ENCODE measurements at regions not wholly inside any gene's neighbourhood (a gene's known extent, or its start where the extent isn't known, plus 50 kb on each side); places are given as distances from the start of the nearest gene placed in this dataset.

- Histone ChIP-seq H3K4me2 (ENCODE audit: control insufficient read depth, extremely low read depth, insufficient read depth, low read depth, low read length) (no peak overlapping the region), H3K27me3 (ENCODE audit: control insufficient read depth, extremely low read depth, insufficient read depth, low read length) (no peaks in the 10 kb centered on the region), H3K4me3 (ENCODE audit: control insufficient read depth in 2 of 3, extremely low read depth in 1 of 3, insufficient read depth in 2 of 3, low read depth in 1 of 3, low read length in 3 of 3) (no peak overlapping the region), H3K79me2 (ENCODE audit: control insufficient read depth, insufficient read depth, low read length) (no peaks in the 10 kb centered on the region), H2AFZ (ENCODE audit: control insufficient read depth, low read length) (no peak overlapping the region), H3K4me1 (ENCODE audit: control insufficient read depth, extremely low read depth, insufficient read depth, low read length) (no peaks in the 10 kb centered on the region), H4K20me1 (ENCODE audit: control insufficient read depth, extremely low read depth, insufficient read depth, low read length) (no peaks in the 10 kb centered on the region), H3K9me3 (ENCODE audit: control insufficient read depth, low read depth, low read length) (no peaks in the 10 kb centered on the region), H3K36me3 (ENCODE audit: control insufficient read depth in 2 of 2, extremely low read depth in 1 of 2, insufficient read depth in 2 of 2, low read length in 2 of 2) (no peaks in the 10 kb centered on the region), H3K9me1 (ENCODE audit: control insufficient read depth, extremely low read depth, insufficient read depth, low read length) (no peaks in the 10 kb centered on the region), H3K27ac (ENCODE audit: control insufficient read depth, insufficient read depth, low read length) (no peak overlapping the region), H3K9ac (ENCODE audit: control insufficient read depth, extremely low read depth, insufficient read depth, low read length) (no peak overlapping the region)
- FAIRE-seq (no peak), DNase-seq (ENCODE audit: low read depth, low spot score) (no peak)
- TF ChIP-seq EZH2 (IDR thresholded peaks at IDR 0.05; ENCODE audit: low read length) = no peak
- TF ChIP-seq, protein P1, sequence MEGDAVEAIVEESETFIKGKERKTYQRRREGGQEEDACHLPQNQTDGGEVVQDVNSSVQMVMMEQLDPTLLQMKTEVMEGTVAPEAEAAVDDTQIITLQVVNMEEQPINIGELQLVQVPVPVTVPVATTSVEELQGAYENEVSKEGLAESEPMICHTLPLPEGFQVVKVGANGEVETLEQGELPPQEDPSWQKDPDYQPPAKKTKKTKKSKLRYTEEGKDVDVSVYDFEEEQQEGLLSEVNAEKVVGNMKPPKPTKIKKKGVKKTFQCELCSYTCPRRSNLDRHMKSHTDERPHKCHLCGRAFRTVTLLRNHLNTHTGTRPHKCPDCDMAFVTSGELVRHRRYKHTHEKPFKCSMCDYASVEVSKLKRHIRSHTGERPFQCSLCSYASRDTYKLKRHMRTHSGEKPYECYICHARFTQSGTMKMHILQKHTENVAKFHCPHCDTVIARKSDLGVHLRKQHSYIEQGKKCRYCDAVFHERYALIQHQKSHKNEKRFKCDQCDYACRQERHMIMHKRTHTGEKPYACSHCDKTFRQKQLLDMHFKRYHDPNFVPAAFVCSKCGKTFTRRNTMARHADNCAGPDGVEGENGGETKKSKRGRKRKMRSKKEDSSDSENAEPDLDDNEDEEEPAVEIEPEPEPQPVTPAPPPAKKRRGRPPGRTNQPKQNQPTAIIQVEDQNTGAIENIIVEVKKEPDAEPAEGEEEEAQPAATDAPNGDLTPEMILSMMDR (optimal IDR thresholded peaks at IDR 0.05 in 1 of 3, IDR thresholded peaks at IDR 0.05 in 1 of 3, conservative IDR thresholded peaks at IDR 0.05 in 1 of 3; ENCODE audit: extremely low read depth in 1 of 3, insufficient read depth in 2 of 3, low read length in 3 of 3) = no peak
- dilution Hi-C loops (cut with MboI; ENCODE audit: extremely low pct_ligation_motif_present, low sequenced_read_pairs) = no loop called here
Observed at GRCh38 chrX:63458981-63459380, 107.8 kb upstream of the SPIN4 start.

DNA sequence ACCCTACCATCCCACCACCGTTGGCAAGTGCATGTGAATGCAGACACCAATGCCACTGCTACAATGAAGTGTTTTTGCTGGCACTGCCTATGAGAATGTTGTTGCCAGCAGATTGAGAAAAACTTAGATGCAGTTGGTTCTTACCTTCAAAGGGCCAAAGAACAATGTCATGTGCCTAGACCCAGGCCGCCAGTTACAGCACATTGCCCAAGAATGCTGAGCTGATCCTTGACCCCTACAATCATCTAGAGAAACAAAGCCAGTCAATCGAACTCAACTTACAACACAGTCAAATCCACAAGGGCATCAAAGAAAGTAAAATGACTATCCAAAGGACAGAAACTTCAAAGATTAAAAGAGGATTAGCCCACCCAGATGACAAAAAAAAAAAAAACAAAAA lies 102.4 kb upstream of the SPIN4 start:
- TF ChIP-seq, protein P1 (optimal IDR thresholded peaks at IDR 0.05 in 1 of 3, IDR thresholded peaks at IDR 0.05 in 1 of 3, conservative IDR thresholded peaks at IDR 0.05 in 1 of 3; ENCODE audit: extremely low read depth in 1 of 3, insufficient read depth in 2 of 3, low read length in 3 of 3) = no peak
- no peak for TF ChIP-seq EZH2 (IDR thresholded peaks at IDR 0.05; ENCODE audit: low read length)
- H3K36me3 ChIP-seq (ENCODE audit: control insufficient read depth in 2 of 2, extremely low read depth in 1 of 2, insufficient read depth in 2 of 2, low read length in 2 of 2) = no peaks in the 10 kb centered on the region
- no peaks in the 10 kb centered on the region for H3K4me1 ChIP-seq (ENCODE audit: control insufficient read depth, extremely low read depth, insufficient read depth, low read length)
- FAIRE-seq = no peak
- dilution Hi-C loops (cut with MboI; ENCODE audit: extremely low pct_ligation_motif_present, low sequenced_read_pairs) = no loop called here
- H3K79me2 ChIP-seq (ENCODE audit: control insufficient read depth, insufficient read depth, low read length) = no peaks in the 10 kb centered on the region
- no peak for DNase-seq (ENCODE audit: low read depth, low spot score)
- no peaks in the 10 kb centered on the region for H4K20me1 ChIP-seq (ENCODE audit: control insufficient read depth, extremely low read depth, insufficient read depth, low read length)
- no peak overlapping the region for H3K4me3 ChIP-seq (ENCODE audit: control insufficient read depth in 2 of 3, extremely low read depth in 1 of 3, insufficient read depth in 2 of 3, low read depth in 1 of 3, low read length in 3 of 3)
- no peak overlapping the region for H3K9ac ChIP-seq (ENCODE audit: control insufficient read depth, extremely low read depth, insufficient read depth, low read length)
- H3K4me2 ChIP-seq (ENCODE audit: control insufficient read depth, extremely low read depth, insufficient read depth, low read depth, low read length) = no peak overlapping the region
- H3K27me3 ChIP-seq (ENCODE audit: control insufficient read depth, extremely low read depth, insufficient read depth, low read length) = no peaks in the 10 kb centered on the region
- no peak overlapping the region for H2AFZ ChIP-seq (ENCODE audit: control insufficient read depth, low read length)
- H3K9me1 ChIP-seq (ENCODE audit: control insufficient read depth, extremely low read depth, insufficient read depth, low read length) = no peaks in the 10 kb centered on the region
- H3K27ac ChIP-seq (ENCODE audit: control insufficient read depth, insufficient read depth, low read length) = no peak overlapping the region
- H3K9me3 ChIP-seq (ENCODE audit: control insufficient read depth, low read depth, low read length) = peaks cover 6% of the 10 kb centered on the region
